C4-2B (cell line): ENCODE measurements at regions not wholly inside any gene's neighbourhood (a gene's known extent, or its start where the extent isn't known, plus 50 kb on each side); places are given as distances from the start of the nearest gene placed in this dataset.

Experiments
- ZFX ChIP-seq: fragments of 450-650 bp; IDR thresholded peaks from 2 replicates; pipeline ENCODE4 v1.6.1; 2017
- TF ChIP-seq, protein P1 (sequence below): fragments of 450-650 bp; conservative IDR thresholded peaks from 2 replicates; pipeline ENCODE4 v1.5.1; 2017; ENCODE audit warnings: mild to moderate bottlenecking

DNA sequence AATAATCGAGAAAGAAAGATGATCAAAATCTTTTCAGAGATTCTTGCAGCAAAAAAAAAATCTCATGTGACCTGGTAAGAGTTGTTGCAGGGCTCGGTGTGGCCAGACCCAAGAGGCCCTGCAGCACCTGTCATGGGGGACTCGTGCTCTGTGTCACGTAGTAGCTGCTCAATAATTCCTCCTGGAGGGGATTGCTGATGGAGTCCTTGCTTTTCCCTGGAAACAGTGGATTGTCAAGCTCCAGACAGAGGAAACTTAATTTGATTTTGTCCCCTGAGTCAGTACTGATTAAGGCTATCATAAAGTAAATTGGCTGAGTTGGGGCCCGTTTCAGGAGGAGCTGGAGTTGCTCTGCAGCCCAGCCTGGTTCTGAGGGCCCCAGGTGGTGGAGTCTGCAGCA is 125.2 kb downstream of the EDN3 start:
- TF ChIP-seq, protein P1, sequence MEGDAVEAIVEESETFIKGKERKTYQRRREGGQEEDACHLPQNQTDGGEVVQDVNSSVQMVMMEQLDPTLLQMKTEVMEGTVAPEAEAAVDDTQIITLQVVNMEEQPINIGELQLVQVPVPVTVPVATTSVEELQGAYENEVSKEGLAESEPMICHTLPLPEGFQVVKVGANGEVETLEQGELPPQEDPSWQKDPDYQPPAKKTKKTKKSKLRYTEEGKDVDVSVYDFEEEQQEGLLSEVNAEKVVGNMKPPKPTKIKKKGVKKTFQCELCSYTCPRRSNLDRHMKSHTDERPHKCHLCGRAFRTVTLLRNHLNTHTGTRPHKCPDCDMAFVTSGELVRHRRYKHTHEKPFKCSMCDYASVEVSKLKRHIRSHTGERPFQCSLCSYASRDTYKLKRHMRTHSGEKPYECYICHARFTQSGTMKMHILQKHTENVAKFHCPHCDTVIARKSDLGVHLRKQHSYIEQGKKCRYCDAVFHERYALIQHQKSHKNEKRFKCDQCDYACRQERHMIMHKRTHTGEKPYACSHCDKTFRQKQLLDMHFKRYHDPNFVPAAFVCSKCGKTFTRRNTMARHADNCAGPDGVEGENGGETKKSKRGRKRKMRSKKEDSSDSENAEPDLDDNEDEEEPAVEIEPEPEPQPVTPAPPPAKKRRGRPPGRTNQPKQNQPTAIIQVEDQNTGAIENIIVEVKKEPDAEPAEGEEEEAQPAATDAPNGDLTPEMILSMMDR: no peak
- TF ChIP-seq ZFX: no peak
